ENCODE measurements at regions not wholly inside any gene's neighbourhood (a gene's known extent, or its start where the extent isn't known, plus 50 kb on each side); places are given as distances from the start of the nearest gene placed in this dataset.

GRCh38 chr11:115897707-115898106, 393.5 kb upstream of the CADM1 start:
- Histone ChIP-seq H3K4me2 (no peak overlapping the region), H3K27me3 (ENCODE audit: insufficient read depth) (no peaks in the 10 kb centered on the region), H3K9me3 (no peaks in the 10 kb centered on the region), H3K36me3 (replicated peaks in 1 of 2; ENCODE audit: control insufficient read depth in 1 of 2, insufficient read depth in 2 of 2, low read length in 1 of 2) (no peaks in the 10 kb centered on the region), H3F3A (replicated peaks; ENCODE audit: insufficient read depth) (no peaks in the 10 kb centered on the region), H3K27ac (ENCODE audit: low read depth in 2 of 2, low read length in 1 of 2) (no peak overlapping the region), H3K4me1 (ENCODE audit: control insufficient read depth in 1 of 2, insufficient read depth in 2 of 2, low read depth in 1 of 2, low read length in 1 of 2) (peaks cover 0 to 8% of the 10 kb centered on the region in 2 experiments; a peak in 1 of 4 replicates), H3K4me3 (ENCODE audit: low read depth in 2 of 2, low read length in 1 of 2) (no peak overlapping the region), H3K9ac (no peak overlapping the region), H3K79me2 (ENCODE audit: insufficient read depth) (no peaks in the 10 kb centered on the region), H2AFZ (ENCODE audit: low read depth) (no peak overlapping the region), H3K9me2 (no peaks in the 10 kb centered on the region), H4K20me1 (ENCODE audit: insufficient read depth) (no peaks in the 10 kb centered on the region)
- WGBS (ENCODE audit: low lambda C conversion rate), result 29% methylated on average over 3 of the region's 4 CpGs
- ChIA-PET POLR2A (no interaction called here), CTCF (interaction anchor here (1.3 kb wide), 1 partner anchor 29 kb away, joined by 3 read pairs; no protein-coding TSS in a partner anchor)
- TF ChIP-seq NFIC (IDR thresholded peaks at IDR 0.05; ENCODE audit: borderline replicate concordance) (no peak), EP300 (IDR thresholded peaks at IDR 0.05; ENCODE audit: borderline replicate concordance in 1 of 2, low read depth in 1 of 2, low read length in 1 of 2) (no peak), TEAD4 (IDR thresholded peaks at IDR 0.05; ENCODE audit: borderline replicate concordance, insufficient read depth) (no peak)
- no peak for DNase-seq

- POLR2A ChIA-PET, result no interaction called here
- no peaks in the 10 kb centered on the region for H3K27me3 ChIP-seq (ENCODE audit: insufficient read depth)
- H3K4me2 ChIP-seq, result no peak overlapping the region
- no peak overlapping the region for H3K27ac ChIP-seq (ENCODE audit: low read depth in 2 of 2, low read length in 1 of 2)
- H3K4me1 ChIP-seq (ENCODE audit: control insufficient read depth in 1 of 2, insufficient read depth in 2 of 2, low read depth in 1 of 2, low read length in 1 of 2), result peaks cover 0 to 8% of the 10 kb centered on the region in 2 experiments; a peak in 1 of 4 replicates
- H3K9me3 ChIP-seq, result no peaks in the 10 kb centered on the region
- no peaks in the 10 kb centered on the region for H3F3A ChIP-seq (replicated peaks; ENCODE audit: insufficient read depth)
- TF ChIP-seq EP300 (IDR thresholded peaks at IDR 0.05; ENCODE audit: borderline replicate concordance in 1 of 2, low read depth in 1 of 2, low read length in 1 of 2) (no peak), ZBTB33 (IDR thresholded peaks at IDR 0.05; ENCODE audit: borderline replicate concordance, low read depth) (no peak), RXRA (IDR thresholded peaks at IDR 0.05; ENCODE audit: borderline replicate concordance, low read depth) (no peak), MXI1 (IDR thresholded peaks at IDR 0.05; ENCODE audit: low read depth, low read length) (no peak), REST (IDR thresholded peaks at IDR 0.05; ENCODE audit: low read depth, low read length) (no peak)
- H4K20me1 ChIP-seq (ENCODE audit: insufficient read depth), result no peaks in the 10 kb centered on the region
- H3K36me3 ChIP-seq (replicated peaks in 1 of 2; ENCODE audit: control insufficient read depth in 1 of 2, insufficient read depth in 2 of 2, low read length in 1 of 2), result no peaks in the 10 kb centered on the region
- H3K79me2 ChIP-seq (ENCODE audit: insufficient read depth), result no peaks in the 10 kb centered on the region
- CTCF ChIA-PET, result no interaction called here
- no peak overlapping the region for H2AFZ ChIP-seq (ENCODE audit: low read depth)
- no peak overlapping the region for H3K4me3 ChIP-seq (ENCODE audit: low read depth in 2 of 2, low read length in 1 of 2)
- DNase-seq, result no peak
- no peaks in the 10 kb centered on the region for H3K9me2 ChIP-seq
- no peak overlapping the region for H3K9ac ChIP-seq
- WGBS (ENCODE audit: low lambda C conversion rate), result 35% methylated on average over 2 of the region's 2 CpGs
Measured at GRCh38 chr11:115896084-115896483, 391.9 kb upstream of the CADM1 start.

Data from SK-N-SH (cell line).